H9 (cell line): ENCODE measurements at regions not wholly inside any gene's neighbourhood (a gene's known extent, or its start where the extent isn't known, plus 50 kb on each side); places are given as distances from the start of the nearest gene placed in this dataset.
A peak's percentile ranks its signal among the peaks of the same experiment; 100 is the strongest.

Experiments used
- DNase-seq: peaks from one replicate; pipeline ENCODE4 v3.0.0-alpha.2; 2017
- H2AFZ ChIP-seq: one replicate; pipeline ENCODE4 v1.6.1; 2013; ENCODE audit warnings: mild to moderate bottlenecking, low read length, control low read depth, moderate library complexity
- H2AK5ac ChIP-seq: 2 replicates; pipeline ENCODE4 v1.6.1; 2013; ENCODE audit warnings: low read length, control low read depth, mixed read lengths; ENCODE audit not compliant: insufficient read length
- H2BK120ac ChIP-seq: one replicate; pipeline ENCODE4 v1.6.1; 2013; ENCODE audit warnings: low read depth, mild to moderate bottlenecking, low read length, control low read depth, inconsistent platforms; ENCODE audit not compliant: poor library complexity, severe bottlenecking
- H2BK12ac ChIP-seq: 2 replicates; pipeline ENCODE4 v1.6.1; 2013; ENCODE audit warnings: low read length, control low read depth, mixed read lengths, low read depth; ENCODE audit not compliant: insufficient read length
- H2BK15ac ChIP-seq: 2 replicates; pipeline ENCODE4 v1.6.1; 2013; ENCODE audit warnings: low read depth, low read length, control low read depth
- H2BK20ac ChIP-seq: one replicate; pipeline ENCODE4 v1.6.1; 2013; ENCODE audit warnings: low read depth, mild to moderate bottlenecking, low read length, control low read depth, inconsistent platforms; ENCODE audit not compliant: poor library complexity, severe bottlenecking
- H2BK5ac ChIP-seq: 2 replicates; pipeline ENCODE4 v1.6.1; 2013; ENCODE audit warnings: low read length, control low read depth, mixed read lengths; ENCODE audit not compliant: insufficient read length
- H3K14ac ChIP-seq: 2 replicates; pipeline ENCODE4 v1.6.1; 2013; ENCODE audit warnings: low read length, control low read depth; ENCODE audit not compliant: insufficient read depth
- H3K18ac ChIP-seq: 2 replicates; pipeline ENCODE4 v1.6.1; 2013; ENCODE audit warnings: low read depth, mild to moderate bottlenecking, mixed read lengths, low read length, control low read depth; ENCODE audit not compliant: insufficient read length
- H3K23ac ChIP-seq: 2 replicates; pipeline ENCODE4 v1.6.1; 2013; ENCODE audit warnings: low read length, control low read depth, mixed read lengths, low read depth; ENCODE audit not compliant: insufficient read length
- H3K23me2 ChIP-seq: 2 replicates; pipeline ENCODE4 v1.6.1; 2013; ENCODE audit warnings: low read depth, mild to moderate bottlenecking, mixed read lengths, low read length, control low read depth; ENCODE audit not compliant: insufficient read length, poor library complexity, severe bottlenecking
- H3K27ac ChIP-seq: 2 replicates; pipeline ENCODE4 v1.5.1; 2013; ENCODE audit warnings: low read length, control low read depth, mixed read lengths, low read depth; ENCODE audit not compliant: insufficient read length
- H3K27me3 ChIP-seq: 2 replicates; pipeline ENCODE4 v1.6.1; 2013; ENCODE audit warnings: low read length, control low read depth, inconsistent platforms; ENCODE audit not compliant: insufficient read depth
- H3K4ac ChIP-seq: 2 replicates; pipeline ENCODE4 v1.6.1; 2013; ENCODE audit warnings: low read depth, mild to moderate bottlenecking, control low read depth, inconsistent platforms, low read length, moderate library complexity
- H3K4me1 ChIP-seq: 2 replicates; pipeline ENCODE4 v1.6.1; 2013; ENCODE audit warnings: low read length, control low read depth, inconsistent platforms; ENCODE audit not compliant: insufficient read depth
- H3K4me2 ChIP-seq: 2 replicates; pipeline ENCODE4 v1.6.1; 2013; ENCODE audit warnings: low read length, control low read depth, mixed read lengths; ENCODE audit not compliant: insufficient read length, insufficient read depth
- H3K56ac ChIP-seq: 2 replicates; pipeline ENCODE4 v1.6.1; 2013; ENCODE audit warnings: low read depth, mild to moderate bottlenecking, mixed read lengths, low read length, control low read depth; ENCODE audit not compliant: insufficient read length
- H3K79me1 ChIP-seq: 2 replicates; pipeline ENCODE4 v1.6.1; 2013; ENCODE audit warnings: low read depth, mild to moderate bottlenecking, moderate library complexity, low read length, control low read depth, inconsistent platforms; ENCODE audit not compliant: insufficient read depth, poor library complexity, severe bottlenecking
- H3K79me2 ChIP-seq: 2 replicates; pipeline ENCODE4 v1.6.1; 2013; ENCODE audit warnings: low read length, control low read depth, inconsistent platforms; ENCODE audit not compliant: insufficient read depth
- H3K9ac ChIP-seq: 2 replicates; pipeline ENCODE4 v1.6.1; 2013; ENCODE audit warnings: low read length, control low read depth, mixed read lengths; ENCODE audit not compliant: insufficient read length; ENCODE audit errors: extremely low read depth
- H3K9me3 ChIP-seq: one replicate; pipeline ENCODE4 v1.6.1; 2013; ENCODE audit warnings: low read depth, low read length, inconsistent platforms; ENCODE audit not compliant: control insufficient read depth
- H3T11ph ChIP-seq: one replicate; pipeline ENCODE4 v1.6.1; 2013; ENCODE audit warnings: mild to moderate bottlenecking, low read length, control low read depth, inconsistent platforms
- H4K20me1 ChIP-seq: one replicate; pipeline ENCODE4 v1.6.1; 2013; ENCODE audit not compliant: control insufficient read depth, insufficient read length, insufficient read depth
- H4K5ac ChIP-seq: 2 replicates; pipeline ENCODE4 v1.6.1; 2013; ENCODE audit warnings: low read depth, mild to moderate bottlenecking, mixed read lengths, low read length, control low read depth; ENCODE audit not compliant: insufficient read length
- H4K8ac ChIP-seq: replicated peaks from 2 replicates; pipeline ENCODE4 v1.6.1; 2013; ENCODE audit warnings: low read length, control low read depth, mixed read lengths, low read depth; ENCODE audit not compliant: insufficient read length
- H4K91ac ChIP-seq: 2 replicates; pipeline ENCODE4 v1.6.1; 2013; ENCODE audit warnings: low read depth, mild to moderate bottlenecking, moderate library complexity, mixed read lengths, low read length, control low read depth; ENCODE audit not compliant: insufficient read length
- H3K27ac Mint-ChIP-seq, 3 experiments: 2 replicates in 2 of 3; 3 replicates in 1 of 3; pipeline ENCODE4 v1.8.0; 2020 to 2021; ENCODE audit warnings: mixed read lengths in 3 of 3, mild to moderate bottlenecking in 1 of 3, moderate library complexity in 1 of 3
- H3K27me3 Mint-ChIP-seq: 2 replicates; pipeline ENCODE4 v1.8.0; 2021; ENCODE audit warnings: low read depth, mild to moderate bottlenecking, moderate library complexity, mixed read lengths
- H3K36me3 Mint-ChIP-seq, 3 experiments: 2 replicates in 2 of 3; 3 replicates in 1 of 3; pipeline ENCODE4 v1.8.0; 2020 to 2021; ENCODE audit warnings: low read depth in 3 of 3, mixed read lengths in 3 of 3; ENCODE audit not compliant: insufficient read depth in 1 of 3
- H3K4me1 Mint-ChIP-seq, 2 experiments: 2 replicates each; pipeline ENCODE4 v1.8.0; 2020; ENCODE audit warnings: mixed read lengths in 2 of 2
- H3K4me3 Mint-ChIP-seq, 2 experiments: 2 replicates in 1 of 2; 3 replicates in 1 of 2; pipeline ENCODE4 v1.8.0; 2020 to 2021; ENCODE audit warnings: mild to moderate bottlenecking in 2 of 2, mixed read lengths in 2 of 2, moderate library complexity in 1 of 2
- H3K9me3 Mint-ChIP-seq, 2 experiments: 2 replicates in 1 of 2; 3 replicates in 1 of 2; pipeline ENCODE4 v1.8.0; 2020; ENCODE audit warnings: mild to moderate bottlenecking in 2 of 2, mixed read lengths in 2 of 2, moderate library complexity in 1 of 2
- WGBS: extraction: QIAGEN DNeasy Blood & Tissue Kit; methylation state at CpG from one replicate; pipeline ENCODE4 v1.1.7; 2013; ENCODE audit warnings: missing lambda C conversion rate, low lambda C conversion rate, mixed read lengths; ENCODE audit not compliant: insufficient read length; ENCODE audit errors: extremely low coverage; 5-methylcytosine and 5-hydroxymethylcytosine counted together
- TF ChIP-seq, protein P1 (sequence below): fragments of 200-600 bp; sonication (generic); conservative IDR thresholded peaks from 3 replicates; pipeline ENCODE4 v1.8.0; 2021; ENCODE audit warnings: antibody characterized with exemption, mild to moderate bottlenecking

DNA sequence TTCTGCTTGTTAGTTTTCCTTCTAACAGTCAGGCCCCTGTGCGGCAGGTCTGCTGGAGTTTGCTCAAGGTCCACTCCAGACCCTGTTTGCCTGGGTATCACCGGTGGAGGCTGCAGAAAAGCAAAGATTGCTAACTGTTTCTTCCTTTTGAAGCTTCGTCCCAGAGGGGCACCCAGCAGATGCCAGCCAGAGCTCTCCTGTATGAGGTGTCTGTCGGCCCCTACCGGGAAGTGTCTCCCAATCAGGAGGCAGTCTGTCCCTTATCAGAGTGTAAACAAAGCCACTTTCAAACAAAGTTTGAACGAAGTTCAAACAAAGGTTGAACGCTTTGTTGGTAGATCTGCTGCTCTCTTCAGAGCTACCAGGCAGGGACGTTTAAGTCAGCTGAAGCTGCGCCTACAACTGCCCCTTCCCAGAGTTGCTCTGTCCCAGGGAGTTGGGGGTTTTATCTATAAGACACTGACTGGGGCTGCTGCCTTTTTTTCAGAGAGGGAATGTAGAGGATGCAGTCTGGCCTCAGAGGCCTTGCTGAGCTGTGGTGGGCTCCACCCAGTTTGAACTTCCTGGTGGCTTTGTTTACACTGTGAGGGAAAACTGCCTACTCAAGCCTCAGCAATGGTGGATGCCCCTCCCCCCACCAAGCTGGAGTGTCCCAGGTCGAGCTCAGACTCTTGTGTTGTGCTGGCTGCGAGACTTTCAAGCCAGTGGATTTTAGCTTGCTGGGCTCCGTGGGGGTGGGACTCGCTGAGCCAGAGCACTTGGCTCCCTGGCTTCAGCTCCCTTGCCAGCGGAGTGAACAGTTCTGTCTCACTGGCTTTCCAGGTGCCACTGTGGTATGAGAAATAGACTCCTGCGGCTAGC is 401.8 kb downstream of the SRGAP2C start:
- peaks cover 3% of the 10 kb centered on the region; the same call in 1 of the 2 replicates for H3K4me1 ChIP-seq
- TF ChIP-seq, protein P1, sequence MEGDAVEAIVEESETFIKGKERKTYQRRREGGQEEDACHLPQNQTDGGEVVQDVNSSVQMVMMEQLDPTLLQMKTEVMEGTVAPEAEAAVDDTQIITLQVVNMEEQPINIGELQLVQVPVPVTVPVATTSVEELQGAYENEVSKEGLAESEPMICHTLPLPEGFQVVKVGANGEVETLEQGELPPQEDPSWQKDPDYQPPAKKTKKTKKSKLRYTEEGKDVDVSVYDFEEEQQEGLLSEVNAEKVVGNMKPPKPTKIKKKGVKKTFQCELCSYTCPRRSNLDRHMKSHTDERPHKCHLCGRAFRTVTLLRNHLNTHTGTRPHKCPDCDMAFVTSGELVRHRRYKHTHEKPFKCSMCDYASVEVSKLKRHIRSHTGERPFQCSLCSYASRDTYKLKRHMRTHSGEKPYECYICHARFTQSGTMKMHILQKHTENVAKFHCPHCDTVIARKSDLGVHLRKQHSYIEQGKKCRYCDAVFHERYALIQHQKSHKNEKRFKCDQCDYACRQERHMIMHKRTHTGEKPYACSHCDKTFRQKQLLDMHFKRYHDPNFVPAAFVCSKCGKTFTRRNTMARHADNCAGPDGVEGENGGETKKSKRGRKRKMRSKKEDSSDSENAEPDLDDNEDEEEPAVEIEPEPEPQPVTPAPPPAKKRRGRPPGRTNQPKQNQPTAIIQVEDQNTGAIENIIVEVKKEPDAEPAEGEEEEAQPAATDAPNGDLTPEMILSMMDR: no peak
- H4K8ac ChIP-seq: no peak overlapping the region
- no peak overlapping the region for H2AFZ ChIP-seq
- H4K20me1 ChIP-seq: no peaks in the 10 kb centered on the region
- H3K14ac ChIP-seq: 0 out of 2 replicates have a peak overlapping the region, but pooled peaks have one; percentile 29
- H3K79me2 ChIP-seq: no peaks in the 10 kb centered on the region
- Mint-ChIP-seq H3K36me3 (peaks cover 17 to 40% (median 32%) of the 10 kb centered on the region in 3 experiments), H3K4me1 (peaks cover 12 to 16% of the 10 kb centered on the region in 2 experiments), H3K27ac (peak overlapping the region; percentile 53 to 91 (median 71); a peak in 5 of 7 replicates), H3K9me3 (peaks cover 20 to 26% of the 10 kb centered on the region in 2 experiments; a peak in 4 of 5 replicates), H3K4me3 (no peak overlapping the region), H3K27me3 (no peaks in the 10 kb centered on the region)
- no peak overlapping the region for H2BK5ac ChIP-seq
- H3K18ac ChIP-seq: peak overlapping the region; percentile 76
- H3K27me3 ChIP-seq: no peaks in the 10 kb centered on the region
- H2BK20ac ChIP-seq: no peak overlapping the region
- no peak overlapping the region for H3K4ac ChIP-seq
- H3K4me2 ChIP-seq: no peak overlapping the region
- H4K5ac ChIP-seq: no peak overlapping the region
- H3K27ac ChIP-seq: no peak overlapping the region
- H4K91ac ChIP-seq: no peak overlapping the region
- H2BK12ac ChIP-seq: no peak overlapping the region
- DNase-seq: peak; percentile 74
- no peak overlapping the region for H3T11ph ChIP-seq
- H2BK120ac ChIP-seq: no peak overlapping the region
- H3K23me2 ChIP-seq: no peaks in the 10 kb centered on the region
- H3K9me3 ChIP-seq: no peaks in the 10 kb centered on the region
- H2AK5ac ChIP-seq: no peak overlapping the region
- WGBS: no CpG with 5 or more reads among the region's 15 CpGs
- no peak overlapping the region for H3K23ac ChIP-seq
- no peak overlapping the region for H2BK15ac ChIP-seq
- H3K79me1 ChIP-seq: no peaks in the 10 kb centered on the region
- H3K9ac ChIP-seq: no peak overlapping the region
- H3K56ac ChIP-seq: no peak overlapping the region
